Stimulated activated CD8-positive, alpha-beta memory T cell treated with anti-CD3 and anti-CD28 coated beads, Interleukin-4, amount 100 ng/mL, for 4 hours (primary cell): ENCODE measurements at regions not wholly inside any gene's neighbourhood (a gene's known extent, or its start where the extent isn't known, plus 50 kb on each side); places are given as distances from the start of the nearest gene placed in this dataset.
"Not testable (repeated sequence)": the region's sequence is repeated elsewhere in the genome, so short reads cannot be mapped to it uniquely, and the experiment has no call there.

Source experiments
- DNase-seq, 2 donors: peaks; one replicate each; pipeline ENCODE4 v3.0.0-alpha.2; 2020; ENCODE audit warnings: low read depth in 2 of 2, low spot score in 1 of 2

- DNase-seq, result no peak
Measured at GRCh38 chr12:124477107-124477915, 90.1 kb downstream of the NCOR2 start.

DNA sequence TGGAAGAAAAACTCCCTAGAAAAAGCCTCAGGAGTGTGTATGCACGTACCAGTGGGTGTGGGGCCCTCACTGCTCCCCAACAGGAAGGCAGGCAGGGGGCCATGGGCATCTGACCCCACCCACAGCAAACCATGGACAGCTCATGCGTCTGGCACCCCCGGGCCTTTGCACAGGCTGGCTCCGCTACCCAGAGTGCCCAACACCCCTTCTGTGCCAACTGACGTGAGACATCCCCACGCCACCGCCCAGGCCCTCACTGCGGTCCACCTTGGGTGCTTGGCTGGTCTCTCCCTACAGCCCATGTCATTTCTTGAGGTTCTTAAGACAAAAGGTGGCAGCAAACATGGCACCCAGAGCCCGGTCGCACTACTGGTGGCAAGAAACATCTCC lies 91.4 kb downstream of the NCOR2 start:
- DNase-seq, result no peak

DNA sequence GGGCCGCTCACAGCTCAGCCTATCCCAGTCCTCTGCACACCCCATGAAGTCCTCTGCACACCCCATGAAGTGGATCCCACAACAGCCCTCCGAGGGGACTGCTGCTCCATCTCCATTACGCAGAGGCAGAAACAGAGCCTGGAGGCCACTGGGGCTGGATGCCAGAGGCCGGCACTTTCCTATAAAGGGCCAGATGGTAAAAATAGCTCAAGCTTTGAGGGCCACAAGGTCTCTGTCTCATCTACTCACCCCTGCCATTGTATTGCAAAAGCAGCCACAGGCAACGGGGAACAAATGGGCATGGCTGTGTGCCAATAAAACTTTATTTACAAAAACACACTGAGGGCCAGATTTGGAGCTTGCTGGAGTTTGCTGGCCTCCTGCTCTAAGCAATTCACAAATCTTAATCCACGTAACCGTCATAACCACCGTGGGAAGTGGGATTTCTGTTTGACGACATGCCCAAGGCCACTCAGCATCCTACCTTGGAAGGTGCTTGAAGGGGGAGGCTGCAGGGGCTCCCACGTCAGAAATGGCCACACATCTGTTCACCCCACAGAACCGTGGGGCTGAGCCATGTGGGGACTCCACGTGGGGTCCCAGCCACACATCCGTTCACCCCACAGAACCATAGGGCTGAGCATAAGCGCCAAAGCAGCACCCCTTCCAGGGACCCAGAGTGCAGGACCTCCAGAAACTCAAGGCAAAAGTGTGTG lies 92.0 kb downstream of the NCOR2 start:
- no peak for DNase-seq

DNA sequence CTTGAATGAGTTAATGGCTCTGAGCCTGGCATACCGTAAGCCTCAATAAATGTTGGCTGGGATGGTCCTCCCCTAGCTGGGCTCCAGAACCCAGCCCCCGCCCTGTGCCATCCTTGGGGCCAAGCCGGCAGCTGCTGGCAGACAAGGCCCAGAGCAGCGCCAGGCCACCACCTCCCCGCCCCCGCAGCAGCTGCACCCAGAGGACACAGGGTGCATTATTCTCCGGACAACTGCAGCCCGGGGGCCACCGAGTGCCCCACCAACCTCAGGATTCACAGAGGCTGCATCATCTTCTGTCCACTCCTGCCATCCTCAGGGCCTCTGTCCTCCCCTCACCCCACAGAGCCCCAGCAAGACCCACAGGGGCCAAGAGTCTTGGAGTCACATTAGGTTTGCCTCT lies 92.7 kb downstream of the NCOR2 start:
- DNase-seq, result no peak

DNA sequence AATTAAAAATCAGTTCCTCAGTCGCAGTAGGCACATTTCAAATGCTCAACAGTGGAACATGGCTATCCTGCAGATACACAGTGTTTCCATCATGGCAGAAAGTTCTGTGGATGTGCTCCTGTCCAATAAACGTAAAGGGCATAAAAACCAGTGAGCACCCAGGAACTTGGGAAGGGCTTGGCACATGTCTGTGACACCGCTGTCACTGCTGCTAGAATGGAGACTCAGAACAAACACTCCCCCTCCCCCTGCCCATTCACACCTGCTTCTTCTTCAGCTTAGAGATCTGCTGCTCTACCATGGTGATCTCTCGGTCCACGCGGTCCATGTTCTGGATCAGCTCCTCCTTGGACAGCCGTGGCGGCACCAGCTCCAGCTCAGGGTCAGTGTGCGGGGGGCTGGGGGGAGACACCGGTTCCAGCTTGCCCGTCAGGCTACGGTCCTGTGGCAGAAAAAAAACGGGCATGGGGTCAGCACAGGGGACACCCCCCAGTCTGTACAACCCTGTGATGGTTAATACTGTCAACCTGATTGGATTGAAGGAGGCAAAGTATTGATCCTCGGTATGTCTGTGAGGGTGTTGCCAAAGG lies 94.6 kb downstream of the NCOR2 start:
- no peak for DNase-seq

DNA sequence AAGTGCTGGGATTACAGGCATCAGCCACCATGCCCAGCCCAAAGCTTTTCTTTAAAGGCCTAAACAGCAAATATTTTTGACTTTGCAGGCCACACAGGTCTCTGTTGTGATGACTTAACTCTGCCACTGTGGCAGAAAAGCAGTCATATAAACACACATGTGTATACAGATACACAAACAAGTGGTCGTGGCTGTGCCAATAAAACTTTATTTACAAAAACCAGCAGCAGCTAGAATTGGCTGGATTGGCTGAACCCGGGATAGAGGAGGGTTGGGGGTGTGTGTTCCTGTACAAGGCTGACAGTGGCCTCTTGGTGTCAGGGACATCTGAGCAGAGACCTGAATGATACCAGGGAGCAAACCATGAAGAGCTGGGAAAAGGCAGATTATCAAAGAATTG lies 95.6 kb downstream of the NCOR2 start:
- DNase-seq, result no peak

- no peak for DNase-seq
Measured at GRCh38 chr12:124470806-124471205, 96.6 kb downstream of the NCOR2 start.

DNA sequence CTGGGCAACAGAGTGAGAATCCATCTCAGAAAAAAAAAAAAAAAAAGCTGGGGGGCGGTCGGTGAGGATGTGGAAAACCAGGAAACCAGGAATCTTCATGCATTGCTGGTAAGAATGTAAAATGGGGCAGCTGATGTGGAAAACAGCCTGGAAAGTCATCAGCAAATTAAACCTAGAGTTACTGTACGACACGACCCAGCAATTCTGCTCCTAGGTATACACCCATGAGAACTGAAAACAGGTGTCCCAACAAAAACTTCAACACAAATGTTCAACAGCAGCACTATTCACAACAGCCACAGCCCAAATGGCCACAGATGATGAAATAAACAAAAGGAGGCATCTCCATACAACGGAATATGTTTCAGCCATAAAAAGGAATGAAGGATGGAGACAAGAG lies 97.3 kb downstream of the NCOR2 start:
- DNase-seq, result no peak

GRCh38 chr12:124469193-124469888 lies 98.1 kb downstream of the NCOR2 start:
- no peak for DNase-seq

- not testable (repeated sequence) for DNase-seq
Measured at GRCh38 chr12:124467549-124467948, 99.9 kb downstream of the NCOR2 start.

- peak; percentile 66 to 82 for DNase-seq
Measured at GRCh38 chr12:124466216-124467128, 100.9 kb downstream of the NCOR2 start.

DNA sequence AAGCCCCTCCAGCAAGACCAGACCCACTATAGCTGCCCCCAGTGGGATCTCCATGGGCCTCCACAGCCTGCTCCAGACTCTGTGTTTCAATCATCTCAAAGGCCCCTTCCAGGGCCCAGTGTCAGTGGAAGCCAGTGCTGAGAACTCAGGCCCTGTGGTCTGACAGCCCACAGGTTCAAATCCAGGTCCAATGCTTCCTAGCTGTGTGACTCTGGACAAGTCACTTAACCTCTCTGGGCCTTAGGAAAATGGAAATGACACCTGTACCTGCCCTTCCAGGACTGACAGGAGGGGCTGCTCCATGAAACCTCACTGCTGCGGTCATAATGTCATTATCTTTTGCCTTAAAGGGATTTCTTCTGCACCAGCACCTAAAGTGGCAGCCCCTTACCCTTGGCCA lies 101.9 kb downstream of the NCOR2 start:
- DNase-seq, result no peak

DNA sequence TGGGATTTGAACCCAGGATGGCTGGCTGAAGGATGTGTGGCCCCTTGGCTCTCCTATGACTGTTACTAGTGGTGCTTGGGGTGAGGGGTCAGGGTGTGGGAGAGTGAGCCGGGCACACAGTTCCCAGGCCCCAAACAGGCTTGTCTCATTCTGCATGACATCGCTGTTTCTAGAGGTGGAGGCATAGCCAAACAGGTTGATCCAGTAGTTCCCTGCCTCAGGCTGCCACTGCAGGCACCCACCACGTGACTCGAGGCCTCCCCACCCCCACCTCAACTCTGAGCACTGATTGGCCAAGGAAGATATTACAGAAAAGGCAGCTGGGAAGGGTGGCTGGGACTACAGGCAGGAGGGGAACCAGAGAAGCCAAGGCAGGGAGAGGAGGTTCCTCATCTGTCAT lies 102.6 kb downstream of the NCOR2 start:
- no peak for DNase-seq

DNA sequence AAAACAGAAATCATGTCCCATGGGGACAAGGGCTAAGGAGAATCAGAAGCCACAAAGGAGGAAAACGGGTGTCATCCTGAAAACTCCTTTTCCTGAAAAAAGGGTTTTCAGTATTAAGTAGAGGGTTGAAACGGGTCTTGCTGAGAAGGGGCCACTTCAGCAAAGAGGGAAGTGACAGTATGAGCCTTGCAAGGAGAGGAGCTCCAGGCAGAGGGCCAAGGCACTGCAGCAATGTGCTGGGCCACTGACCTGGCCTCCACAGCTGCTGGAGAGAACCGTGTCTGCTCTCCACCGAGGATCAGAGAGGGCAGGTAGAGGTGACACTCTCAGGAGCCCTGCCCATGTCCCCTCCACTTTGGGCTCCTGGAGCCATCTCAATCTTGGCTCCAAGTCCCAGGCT lies 103.3 kb downstream of the NCOR2 start:
- DNase-seq, result no peak

DNA sequence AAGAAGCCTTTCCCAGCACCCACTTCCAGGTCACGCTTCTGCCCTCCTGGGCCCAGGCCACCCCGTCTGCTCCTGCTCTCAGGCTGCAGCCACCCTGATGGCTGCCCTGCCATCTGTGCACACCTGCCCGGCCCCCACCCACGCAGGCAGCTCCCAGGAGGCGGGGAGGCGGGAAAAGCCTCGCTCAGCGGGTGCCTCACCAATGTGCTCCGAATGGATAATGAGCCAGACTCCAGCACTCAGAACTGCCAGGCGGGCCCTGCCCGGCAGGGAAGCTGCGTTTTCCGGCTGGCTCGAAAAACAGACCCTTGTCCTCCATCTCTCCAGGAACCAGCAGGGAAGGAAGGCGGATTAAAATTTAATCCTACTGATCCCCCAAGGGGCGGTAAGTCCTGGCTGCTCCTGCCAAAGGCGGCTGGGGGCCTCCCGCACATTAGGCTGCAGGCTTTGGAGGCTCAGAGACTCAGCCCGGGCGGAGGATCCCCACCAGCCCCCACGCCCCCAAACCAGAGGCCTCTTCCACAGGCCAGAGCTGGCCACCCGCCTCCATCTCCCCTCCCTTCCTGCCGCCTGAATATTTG lies 104.0 kb downstream of the NCOR2 start:
- no peak for DNase-seq

DNA sequence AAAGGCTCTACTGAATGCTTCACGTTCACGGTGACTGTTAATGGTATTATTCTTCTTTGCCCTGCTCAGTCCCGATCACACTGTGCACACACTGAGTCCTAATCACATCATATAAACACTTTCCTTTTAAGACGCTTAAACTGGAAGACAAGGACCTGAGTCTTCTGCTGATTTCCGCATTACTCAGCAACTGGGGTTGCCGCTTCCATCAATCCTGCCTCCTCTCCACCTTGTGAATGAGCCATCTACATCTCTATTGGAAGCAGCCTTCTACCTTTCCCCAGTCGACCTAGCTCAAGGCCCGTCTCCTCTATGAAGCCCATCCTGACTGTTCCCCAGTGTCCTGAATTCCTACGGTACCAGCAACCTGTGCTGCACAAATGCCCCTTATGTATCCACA lies 104.7 kb downstream of the NCOR2 start:
- DNase-seq, result no peak

DNA sequence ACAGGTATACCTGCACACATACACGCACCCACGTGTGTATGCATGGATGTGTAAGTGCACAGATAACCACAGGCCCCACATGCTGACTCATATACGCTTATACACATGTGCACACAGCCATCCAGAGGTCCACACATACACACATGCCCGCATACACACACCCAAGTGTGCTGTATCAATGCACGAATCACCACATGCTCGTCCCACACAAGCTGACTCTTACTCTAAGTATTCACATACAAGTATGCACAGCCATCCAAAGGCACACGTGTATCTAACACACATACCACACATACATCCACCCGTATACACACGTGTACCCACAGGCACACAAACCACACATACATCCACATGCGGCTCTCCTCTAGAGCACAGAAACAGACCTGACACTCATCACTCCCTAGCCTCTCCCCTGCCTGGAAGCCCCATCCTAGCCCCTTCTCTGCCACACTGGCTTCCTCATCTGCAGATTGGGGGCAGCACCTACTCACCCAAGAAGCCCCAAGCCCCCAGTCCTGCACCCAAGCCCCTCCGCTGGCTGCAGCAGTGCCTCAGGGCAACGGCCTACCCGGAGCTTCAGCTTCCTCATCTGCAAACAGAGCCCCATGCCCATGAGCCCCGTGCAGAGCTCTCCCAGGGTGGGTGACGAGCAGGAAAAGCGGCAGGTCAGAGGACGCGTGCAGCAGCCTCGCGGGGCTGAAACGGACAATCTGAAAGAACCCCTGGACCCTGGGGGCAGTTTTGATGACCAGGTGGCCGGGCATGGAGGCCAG lies 105.4 kb downstream of the NCOR2 start:
- no peak for DNase-seq

DNA sequence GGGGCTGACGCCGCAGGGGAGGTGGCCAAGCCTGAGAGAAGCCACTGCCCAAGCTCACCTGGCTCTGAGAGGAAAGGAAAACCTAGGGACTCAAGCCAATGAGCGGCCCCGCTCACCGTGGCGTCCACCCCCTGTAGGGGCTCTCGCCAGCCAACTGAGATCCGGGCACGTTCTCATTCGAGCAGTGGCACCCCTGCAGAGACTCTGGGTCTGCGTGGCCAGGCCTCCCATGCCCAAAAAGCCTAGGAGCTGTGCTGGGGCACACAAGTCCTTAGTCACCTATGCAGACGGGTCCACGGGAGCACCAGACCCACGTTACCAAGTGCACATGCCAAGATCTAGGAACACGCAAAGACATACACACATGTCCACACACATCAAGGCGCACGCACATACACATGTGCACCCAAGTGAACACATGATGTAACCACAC lies 106.2 kb downstream of the NCOR2 start:
- DNase-seq, result no peak

DNA sequence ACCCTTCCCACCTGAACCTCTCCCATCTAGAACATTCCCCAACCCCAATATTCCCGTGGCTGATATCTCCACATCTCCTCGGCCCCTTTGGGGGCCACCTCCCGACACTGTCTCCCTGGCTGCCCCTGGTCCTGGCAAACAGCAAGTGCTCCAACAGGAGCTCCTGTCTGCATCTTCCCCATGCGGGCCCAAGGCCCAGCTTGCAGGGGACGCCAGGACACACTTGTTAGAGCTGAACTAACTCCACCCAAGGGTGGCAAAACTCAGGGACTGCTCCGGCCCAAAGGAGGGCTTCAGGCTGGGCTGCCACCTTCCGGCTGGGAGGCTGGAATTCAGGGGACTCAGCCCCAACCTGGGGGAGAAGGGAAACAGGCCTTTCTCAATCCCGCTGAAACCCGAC lies 106.6 kb downstream of the NCOR2 start:
- no peak for DNase-seq
